Stimulated activated CD8-positive, alpha-beta memory T cell treated with anti-CD3 and anti-CD28 coated beads, Interleukin-2, amount 100 ng/mL, for 48 hours (primary cell): ENCODE measurements at regions not wholly inside any gene's neighbourhood (a gene's known extent, or its start where the extent isn't known, plus 50 kb on each side); places are given as distances from the start of the nearest gene placed in this dataset.

Source experiments
- DNase-seq, 2 donors: peaks; one replicate each; pipeline ENCODE4 v3.0.0-alpha.2; 2020; ENCODE audit warnings: low read depth in 2 of 2

DNA sequence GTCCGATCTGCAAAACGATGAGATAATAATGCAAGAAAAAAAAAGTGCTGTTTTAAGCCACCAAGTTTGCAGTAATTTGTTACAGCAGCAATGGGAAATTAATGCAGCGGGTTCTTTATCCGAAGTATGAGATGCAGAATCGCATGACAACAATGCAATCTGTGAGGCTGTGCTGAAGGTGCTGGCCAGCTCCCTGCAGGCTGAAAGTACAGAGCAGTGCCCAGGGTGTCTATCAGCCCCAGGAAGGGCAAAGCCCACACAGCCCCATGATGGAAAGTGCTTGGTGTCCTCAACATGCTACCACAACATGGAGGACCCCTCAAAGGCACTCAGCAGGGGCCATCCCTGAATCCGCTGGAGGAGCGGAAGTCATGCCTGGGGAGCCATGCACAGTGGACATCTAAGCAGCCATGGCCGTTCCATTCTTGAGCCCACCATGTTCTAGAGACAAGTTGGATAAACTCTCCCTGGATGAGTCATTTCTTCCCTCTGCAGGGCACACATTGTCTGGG, 199.5 kb upstream of the PFKP start:
- DNase-seq = no peak

DNA sequence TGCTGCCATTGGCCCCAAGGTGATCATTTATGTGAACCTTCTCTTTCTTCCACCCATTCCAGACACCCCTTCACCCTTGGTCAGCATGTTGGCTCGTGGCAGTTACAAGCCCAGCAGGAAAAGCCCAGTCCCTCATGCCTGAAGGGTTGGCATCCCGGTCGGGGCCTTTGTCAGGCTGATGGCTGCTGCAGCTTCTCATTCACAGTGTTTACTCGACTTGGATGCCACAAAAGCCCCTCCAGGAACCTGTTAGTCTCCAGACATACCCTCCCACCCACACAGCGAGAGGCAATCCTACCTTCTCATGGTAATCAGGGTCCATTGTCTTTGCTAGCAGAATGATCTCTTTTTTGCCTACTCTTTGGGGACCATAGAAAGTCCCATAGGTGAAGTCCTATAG, 200.8 kb upstream of the PFKP start:
- DNase-seq = no peak

DNA sequence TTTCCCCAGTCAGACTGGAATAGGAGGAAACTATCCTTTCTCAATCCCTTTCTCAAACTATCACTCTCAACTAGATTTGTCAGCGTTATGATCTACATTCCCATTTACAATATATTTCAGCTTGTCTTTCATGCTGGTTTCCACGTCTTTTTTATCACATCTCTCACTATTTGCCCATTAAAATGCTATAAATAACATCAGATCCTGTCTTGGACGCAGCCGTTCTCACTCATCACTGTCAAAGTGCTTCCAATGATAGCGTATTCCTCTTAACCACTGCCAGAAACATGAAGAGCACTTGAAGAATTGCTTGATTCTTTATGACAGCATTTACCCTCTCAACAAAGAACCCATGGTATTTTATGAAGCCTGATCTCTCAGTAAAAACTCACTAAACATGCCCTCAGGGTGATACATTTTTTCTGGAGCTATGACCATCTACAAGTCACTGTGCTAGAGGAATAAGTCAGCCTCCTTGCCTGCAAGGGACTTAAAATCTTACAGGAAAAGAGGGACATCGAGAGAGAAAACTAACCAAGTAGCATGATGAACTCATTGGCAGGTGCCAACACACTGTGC, 205.6 kb upstream of the PFKP start:
- DNase-seq = no peak

DNA sequence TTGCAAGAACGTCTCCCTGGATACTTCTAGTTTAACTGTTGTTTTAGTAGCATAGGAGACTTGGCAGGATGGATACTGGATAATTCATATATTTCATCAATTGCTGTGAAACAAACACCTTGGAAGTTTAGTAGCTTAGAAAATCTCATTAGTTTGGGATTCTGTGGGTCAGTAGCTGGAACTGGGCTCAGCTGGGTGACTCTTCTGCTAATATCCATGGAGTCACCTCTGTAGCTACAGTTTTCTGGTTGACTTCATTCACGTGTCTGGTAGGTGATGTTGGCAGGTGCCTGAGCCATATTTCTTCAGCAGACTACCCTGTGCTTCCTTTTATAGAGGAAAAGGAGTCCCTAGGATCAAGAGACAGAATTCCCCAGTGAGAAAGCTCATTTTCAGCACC, 208.9 kb upstream of the PFKP start:
- no peak for DNase-seq

DNA sequence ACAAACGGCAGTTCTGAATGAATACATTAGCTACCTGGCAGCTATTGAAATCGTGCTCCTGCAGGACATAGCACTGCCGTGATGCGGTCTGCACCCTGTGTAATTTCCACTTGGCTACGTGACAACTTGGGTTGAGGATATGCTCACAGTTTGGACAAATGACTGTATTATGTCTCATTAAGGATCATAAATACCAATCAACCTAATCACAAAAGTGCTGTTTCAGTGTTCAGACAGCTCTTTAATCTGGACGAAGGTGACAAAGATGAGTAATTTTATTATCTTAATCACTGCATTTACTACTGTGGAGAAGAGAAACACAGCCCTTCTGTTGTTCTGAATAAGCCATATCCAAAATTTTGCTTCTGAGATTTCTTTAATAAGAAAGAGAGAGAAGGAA, 210.8 kb upstream of the PFKP start:
- no peak for DNase-seq

DNA sequence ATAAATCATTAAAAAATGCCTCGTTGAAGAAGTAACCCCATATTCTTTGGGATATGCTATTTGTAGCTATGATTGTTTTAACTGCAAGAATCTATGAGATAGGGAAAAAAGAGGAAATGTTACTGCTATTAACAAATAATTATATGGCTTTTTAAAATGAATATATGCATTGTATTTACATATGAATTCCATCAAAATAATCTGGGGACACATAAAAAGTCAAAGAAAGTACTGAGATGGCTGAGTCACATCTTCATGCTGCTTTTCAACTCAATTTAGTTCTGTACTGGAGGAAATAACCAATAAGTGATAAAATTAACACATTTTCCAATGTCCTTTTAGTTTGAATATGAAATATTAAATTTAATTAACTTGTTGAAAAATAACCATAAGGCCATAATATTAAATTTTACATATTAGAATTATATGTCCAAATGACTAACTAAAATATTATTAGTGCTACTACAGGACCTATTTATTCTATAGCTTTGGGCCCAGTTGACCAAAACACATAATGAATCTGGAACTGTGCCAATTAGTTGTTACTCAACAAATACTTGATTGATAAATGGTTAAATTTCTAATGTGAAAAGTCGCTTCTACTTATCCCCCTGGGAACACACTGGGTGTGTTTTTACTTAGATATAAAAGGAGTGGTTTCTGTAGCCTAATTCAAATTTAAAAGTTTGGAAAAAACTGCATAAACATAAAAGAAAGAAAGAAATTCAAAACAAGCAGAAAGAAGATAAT, 214.6 kb upstream of the PFKP start:
- DNase-seq = no peak

DNA sequence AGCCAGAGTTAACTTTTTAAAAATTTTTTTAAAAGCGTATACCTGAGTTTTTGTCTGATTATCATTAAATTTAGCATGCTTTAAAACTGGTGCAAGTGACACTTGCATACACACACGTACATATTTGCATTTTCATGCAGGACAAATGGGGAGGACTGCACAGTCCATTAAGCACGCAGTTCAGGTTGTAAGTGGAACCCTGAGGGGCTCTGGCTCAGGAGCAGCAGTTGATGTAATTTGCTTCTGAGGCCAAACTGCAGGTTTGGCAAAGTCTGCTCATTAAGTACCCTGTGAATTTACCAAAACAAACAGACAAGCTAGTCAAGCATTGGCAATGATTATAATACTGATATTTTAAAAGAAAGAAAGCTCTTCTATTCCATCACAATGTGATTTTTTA, 215.8 kb upstream of the PFKP start:
- no peak for DNase-seq

DNA sequence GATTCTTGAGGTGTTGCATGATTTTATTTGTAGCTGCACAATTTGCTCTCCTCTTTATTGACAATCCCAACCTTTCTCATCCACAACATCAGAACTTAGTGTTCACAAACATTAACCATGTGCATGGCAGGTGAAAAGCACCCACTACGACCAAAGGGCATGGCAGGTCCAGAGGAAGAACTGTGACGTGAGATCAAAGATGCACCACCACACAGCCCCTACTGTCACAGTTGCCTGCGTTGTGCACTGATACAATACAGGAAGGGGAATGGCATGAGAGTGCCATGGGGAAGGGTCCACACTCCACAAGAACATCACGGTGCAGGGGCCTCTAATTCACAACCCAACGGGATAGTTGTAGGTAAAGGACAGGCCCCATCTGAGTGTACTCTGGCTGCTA, 217.1 kb upstream of the PFKP start:
- no peak for DNase-seq

DNA sequence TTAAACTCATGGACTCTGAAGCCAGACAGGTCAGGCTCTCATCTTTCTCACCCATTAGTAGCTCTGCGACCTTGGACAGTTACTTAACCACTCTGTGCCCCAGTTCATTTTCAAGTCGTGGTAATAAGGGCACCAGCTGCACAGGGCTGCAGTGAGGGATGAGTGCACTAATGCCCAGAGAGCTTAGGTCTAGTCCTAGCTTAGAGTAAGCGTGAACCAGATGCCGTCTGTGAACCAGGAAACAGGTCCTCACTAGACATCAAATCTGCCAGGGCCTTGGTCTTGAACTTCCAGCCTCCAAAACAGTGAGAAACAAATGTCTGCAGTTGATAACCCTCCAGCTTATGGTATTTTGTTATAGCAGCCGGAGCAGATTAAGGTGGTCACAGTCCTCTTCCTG, 222.4 kb upstream of the PFKP start:
- DNase-seq = no peak

DNA sequence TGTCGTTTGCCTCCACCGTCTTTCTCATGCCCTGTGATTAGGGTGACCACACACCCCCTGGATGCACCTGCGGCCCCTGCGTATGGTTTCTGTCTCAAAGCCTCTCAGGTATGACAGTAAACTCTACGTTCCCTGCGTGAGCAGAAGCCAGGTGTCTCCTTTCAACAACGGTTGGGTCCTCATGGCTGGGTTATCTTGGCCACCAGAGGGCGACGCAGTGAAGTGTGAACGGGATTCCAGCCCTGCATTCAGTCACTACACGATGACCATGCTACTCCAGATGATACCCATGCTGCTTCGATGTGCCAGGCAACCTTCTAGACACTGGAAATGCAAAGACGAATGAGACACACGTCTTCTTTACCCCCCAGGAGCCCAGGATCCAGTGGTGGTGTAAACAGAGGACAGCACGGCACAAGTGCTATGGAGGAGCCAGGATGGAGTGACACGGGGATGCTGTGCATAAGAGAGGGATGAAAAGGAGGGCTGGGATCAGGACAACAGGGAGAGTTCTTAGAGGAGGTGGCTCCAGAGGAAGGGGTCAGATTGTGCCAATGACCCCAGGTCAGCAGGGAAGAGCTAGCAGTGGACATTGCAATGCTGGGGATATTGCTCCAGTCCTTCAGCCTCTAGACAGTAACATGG, 228.1 kb upstream of the PFKP start:
- peak; percentile 12 to 34 for DNase-seq

DNA sequence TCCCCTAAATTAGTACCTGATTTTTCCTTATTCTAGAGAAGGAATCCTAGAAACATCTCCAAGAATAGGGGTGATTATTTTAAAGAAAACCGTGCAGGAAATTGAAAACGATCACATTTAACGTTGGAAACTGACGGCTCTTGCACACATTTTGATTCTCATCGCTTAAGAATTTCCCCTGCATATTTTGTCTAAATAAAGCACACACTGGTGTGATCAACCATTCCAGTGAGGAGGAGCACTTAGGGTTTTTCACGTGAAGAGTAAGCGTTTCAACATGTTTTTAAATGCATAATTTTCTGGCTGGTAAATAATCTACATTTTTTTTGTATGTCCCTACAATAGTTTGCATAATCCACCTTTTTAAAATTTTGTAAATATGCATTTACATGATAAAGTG, 229.7 kb upstream of the PFKP start:
- no peak for DNase-seq

DNA sequence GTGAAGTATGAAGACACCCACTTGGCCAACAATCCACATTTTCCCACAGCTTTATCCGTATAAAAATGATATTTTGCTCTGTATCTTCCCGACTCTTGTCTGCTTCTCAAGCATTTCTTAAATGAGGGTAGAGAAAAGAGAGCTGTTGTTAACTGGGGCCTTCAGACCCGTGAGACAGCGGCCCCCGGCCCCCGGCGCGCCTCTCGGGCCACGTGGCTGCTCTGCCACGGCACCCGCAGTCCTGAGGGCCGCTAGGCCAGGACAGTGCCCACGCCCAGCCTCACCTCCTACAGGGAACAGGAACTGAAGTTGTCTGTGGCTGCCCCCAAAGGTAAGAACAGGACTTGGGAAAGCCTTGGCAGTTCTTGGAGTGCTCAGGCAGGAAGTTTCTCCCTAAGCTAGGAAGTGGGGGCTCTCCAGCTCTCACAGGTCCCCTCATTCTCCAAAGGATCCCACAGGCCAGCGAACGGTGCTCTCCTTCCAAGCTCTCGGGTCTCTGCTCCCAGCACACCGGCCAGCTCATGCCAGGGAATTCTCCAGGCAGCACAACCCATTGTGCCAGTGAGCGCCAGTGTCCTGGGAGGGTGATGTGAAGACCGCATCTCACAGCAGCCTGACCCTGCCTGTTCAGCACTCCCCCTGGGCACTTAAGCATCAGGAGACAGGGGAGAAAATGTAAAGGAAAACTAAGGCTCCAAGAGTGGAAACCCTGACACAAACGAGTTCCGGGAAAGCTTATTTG, 230.3 kb upstream of the PFKP start:
- no peak for DNase-seq

DNA sequence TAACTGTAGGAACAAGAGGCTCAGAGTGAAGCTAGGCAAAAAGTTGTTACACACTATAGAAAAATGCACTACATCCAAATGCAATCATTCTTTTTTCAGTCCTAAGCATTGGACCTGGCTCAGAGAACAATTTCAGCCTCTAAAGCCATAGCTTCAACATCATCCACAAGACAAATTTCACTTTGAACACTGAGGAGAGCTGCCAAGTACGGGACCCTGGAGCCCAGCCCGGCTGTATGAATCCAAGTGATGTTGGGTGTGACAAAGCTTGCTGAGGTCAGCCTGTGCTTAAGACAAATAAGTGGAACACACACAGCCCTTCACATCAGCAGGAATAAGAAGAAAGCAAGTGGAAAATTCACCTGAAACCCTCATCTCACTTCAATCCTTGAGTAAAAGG, 233.1 kb upstream of the PFKP start:
- no peak for DNase-seq

DNA sequence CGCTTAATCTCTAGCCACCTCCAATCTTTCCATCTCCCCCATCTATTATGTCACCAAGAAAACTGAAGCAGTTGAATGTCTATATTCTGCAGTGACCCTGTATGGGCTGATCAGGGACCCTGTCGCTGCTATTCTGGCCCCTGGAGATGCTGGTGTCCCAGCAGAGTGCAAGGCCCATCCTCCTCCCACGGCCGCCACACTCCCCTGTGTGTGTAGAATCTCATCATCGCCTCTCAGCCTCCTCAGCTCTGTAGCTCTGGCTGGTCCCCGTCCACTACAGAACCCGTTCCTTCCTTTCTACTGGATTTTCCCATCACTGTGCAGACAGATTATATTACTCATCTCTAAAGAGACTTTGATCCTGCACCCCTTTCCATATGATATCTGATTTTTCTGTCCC, 235.8 kb upstream of the PFKP start:
- DNase-seq = no peak

DNA sequence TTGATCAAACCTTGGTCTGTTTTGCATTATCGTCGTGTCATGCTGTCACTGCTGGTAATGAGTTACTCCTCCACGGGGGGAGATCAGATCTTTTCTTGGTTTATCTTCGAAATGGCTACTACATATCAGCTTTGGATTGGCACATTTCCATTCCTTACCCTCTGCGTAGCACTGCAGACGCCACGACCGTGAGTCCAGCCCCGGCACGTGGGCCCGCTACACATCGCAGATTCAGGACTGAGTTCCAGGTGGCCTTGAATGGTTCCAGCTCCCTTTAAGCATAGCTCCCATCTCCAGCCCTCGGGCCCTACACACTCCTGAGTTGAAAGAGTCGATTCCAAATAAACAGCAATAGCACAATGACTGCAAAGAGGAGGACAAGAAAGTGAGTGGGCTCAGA, 238.6 kb upstream of the PFKP start:
- no peak for DNase-seq

DNA sequence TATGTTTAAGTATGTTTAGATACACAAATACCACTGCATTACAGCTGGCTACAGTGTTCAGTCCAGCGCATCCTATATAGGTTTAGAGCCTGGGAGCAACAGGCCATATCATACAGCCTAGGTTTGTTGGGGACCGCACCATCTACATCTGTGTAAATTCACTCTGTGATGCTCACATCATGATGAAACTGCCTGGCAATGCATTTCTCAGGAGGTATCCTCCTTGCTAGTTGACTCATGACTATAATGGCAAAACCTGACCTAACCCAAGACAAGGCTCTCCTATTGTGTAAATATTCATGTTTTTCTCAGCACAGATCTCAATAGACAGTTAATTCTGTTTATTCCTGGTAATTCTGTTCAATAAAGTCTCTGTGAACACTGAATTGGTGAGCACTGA, 240.7 kb upstream of the PFKP start:
- DNase-seq = no peak

DNA sequence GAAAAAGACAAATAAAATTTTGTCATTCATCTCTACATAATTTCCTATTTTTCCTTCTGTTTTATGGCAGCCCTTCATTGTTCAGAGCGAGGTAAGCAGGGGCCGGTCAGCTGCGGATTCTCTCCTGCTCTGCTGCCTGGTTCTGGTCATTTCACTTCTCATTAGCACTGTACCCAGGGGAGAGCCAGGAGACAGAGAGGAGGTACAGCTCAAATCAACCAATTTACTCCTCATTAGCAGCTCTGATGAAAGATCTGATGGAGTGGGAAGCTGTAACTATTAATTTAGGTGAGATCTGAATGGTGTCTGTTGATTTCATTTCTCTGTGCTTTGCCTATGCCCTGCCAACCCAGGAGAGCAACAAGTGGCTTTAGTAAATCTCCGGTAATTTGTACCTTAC, 241.5 kb upstream of the PFKP start:
- DNase-seq = no peak

DNA sequence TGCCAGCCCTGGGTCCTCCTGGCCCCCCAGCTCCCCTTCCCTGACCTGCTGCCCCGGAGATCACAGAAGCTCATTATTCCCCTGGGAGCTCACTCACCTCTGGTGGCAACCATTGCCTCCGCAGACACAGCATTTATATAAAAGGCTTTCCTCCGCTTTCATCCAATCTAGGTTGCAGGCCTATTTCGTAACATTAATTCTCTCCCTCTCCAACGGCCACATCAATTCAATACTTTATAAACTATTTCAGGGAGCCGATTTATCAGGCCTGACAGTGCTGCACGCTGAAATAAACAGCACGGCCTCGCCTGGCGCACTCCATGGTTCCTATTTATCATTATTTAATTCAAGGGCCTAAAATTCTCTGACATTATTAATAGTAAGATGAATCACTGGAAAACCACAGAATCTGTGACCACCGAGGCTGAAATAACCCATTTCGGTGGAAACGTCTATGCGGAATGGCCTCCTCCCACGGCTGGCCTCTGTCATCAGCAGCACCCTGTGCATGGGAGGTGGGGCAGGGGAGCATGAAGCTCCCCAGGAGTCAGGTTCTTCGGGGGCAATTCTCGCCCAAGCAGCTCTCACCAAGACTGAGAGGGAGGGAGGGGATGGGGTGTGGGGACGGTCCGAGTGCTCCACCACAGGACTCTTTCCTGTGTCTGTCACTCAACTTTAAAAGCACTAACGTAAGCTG, 249.3 kb upstream of the PFKP start:
- DNase-seq = no peak

DNA sequence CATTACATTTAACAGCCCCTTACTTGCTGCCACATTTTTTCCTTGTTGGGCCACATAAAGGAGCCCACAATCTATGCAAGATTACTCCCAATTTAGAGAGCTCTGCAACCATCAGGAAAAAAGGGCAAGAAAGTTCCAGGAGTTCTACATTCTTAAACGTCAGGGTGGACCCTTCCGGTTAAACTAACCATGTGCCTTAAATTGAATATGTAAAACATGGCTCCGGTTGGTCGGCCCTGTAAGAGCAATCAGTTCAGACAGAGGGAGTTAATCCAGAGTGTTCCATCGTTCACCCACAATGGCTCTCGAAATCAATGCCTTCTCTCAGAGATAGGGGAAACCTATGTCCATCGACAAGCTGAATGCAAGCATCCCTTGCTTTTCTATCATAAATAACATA, 253.7 kb upstream of the PFKP start:
- no peak for DNase-seq

DNA sequence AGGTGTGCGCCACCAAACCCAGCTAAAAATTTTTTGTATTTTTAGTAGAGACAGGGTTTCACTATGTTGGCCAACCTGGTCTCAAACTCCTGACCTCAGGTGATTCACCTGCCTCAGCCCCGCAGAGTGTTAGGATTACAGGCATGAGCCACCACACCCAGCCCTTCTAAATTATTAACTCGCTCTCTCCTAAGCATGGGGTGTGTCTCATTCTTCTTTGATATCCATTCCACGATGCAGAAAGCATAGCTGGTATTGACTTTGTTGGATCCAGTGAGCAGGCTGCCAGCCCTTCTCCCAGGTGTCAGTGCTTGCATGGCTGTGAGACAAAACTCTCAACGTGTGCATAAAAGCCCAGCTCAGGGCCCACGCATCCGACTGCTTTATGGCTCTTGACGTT, 254.1 kb upstream of the PFKP start:
- no peak for DNase-seq

DNA sequence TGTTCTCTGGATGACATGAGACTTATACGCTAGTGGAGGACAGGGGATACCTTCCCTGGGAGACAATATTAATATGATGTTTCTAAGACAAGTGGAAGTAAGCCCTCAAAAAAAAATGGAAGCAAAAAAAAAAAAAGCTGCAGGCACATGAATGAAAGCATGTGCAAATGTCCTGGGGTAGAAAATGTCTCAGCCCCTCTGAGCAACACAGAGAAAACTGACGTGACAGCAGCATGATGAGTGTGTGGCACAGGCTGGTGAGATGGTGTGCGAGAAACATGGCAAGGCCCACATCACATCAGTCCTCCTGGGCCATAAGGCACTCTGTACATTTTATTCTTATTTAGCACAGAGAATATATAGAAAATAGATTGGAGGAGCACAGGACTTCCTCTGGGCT, 254.7 kb upstream of the PFKP start:
- no peak for DNase-seq

DNA sequence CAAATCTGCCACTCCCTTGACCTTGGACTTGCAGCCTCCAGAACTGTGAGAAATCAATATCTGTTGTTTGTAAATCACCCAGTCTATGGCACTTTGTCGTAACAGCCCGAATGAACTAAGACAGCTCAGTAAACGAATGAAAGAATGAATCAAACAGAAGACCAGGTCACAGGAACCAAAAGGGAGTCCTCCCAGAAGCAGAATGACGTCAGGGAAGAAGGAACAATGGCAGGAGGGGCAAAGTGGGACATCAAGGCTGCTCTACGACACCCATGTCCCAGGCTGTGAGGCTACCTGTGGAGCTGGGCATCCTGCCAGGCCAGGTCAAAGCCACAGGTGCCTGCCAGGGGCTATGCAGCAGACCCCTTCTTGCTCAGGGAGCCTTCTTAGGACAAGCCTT, 267.2 kb upstream of the PFKP start:
- DNase-seq = no peak
